ENCODE measurements at regions not wholly inside any gene's neighbourhood (a gene's known extent, or its start where the extent isn't known, plus 50 kb on each side); places are given as distances from the start of the nearest gene placed in this dataset.
"Not testable (repeated sequence)": the region's sequence is repeated elsewhere in the genome, so short reads cannot be mapped to it uniquely, and the experiment has no call there.

DNA sequence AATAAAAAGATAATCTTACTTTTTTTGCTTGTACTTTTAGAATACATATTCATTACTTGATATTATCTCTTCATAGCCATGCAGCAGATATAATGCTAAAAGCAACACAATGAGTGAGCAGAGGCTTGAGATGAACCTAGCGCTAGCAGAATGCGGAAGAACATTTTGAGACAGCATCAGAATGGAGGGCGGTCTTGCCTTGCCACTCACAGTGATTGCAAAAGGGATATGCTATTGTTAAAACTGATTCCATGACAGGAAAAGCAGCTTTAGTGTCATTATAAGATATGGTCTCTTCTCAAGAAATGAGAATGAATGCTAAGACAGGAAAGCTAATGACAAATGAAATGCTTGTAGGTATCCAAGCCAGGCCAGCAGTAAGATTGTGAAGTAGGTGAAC lies 200.0 kb upstream of the GJE1 start:
- DNase-seq: no peak

DNA sequence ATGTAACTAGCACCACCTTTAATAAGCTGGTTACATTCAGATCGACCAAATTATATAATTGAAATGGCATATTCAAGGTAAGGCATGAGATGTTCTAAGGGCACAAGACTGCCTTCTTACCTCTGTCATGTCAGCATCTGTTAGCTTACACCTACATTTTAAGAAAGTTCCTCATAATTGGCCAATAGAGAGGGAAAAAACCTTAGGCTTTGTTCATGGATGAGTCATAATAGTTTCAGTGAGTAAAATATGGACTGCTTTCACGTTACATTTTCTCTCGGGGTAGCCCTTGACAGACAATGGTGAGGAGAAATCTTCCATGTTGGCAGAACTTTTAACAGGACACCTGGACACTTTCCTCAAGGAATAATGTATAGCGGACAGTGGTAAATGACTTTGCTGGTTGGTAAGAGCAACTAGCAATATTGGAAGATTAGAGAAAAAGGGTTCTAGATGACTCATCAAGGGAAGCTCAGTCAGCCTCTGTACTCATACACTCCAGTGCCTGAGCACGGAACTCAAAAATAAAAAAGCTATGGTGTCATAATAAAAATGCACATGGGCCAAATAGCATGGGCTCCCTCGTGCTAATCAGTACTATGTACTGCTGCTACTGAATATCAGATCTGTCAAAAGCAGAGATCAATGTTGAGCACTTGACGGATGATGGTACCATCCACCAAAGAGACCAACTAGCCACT lies 206.4 kb upstream of the GJE1 start:
- not testable (repeated sequence) for H3K36me3 ChIP-seq, H3K4me3 ChIP-seq, DNase-seq, H3K27me3 ChIP-seq, H3K9me3 ChIP-seq

More for the DNA sequence above, 200.0 kb upstream of the GJE1 start:
- no peaks in the 10 kb centered on the region for H3K9me3 ChIP-seq
- H3K27me3 ChIP-seq: no peaks in the 10 kb centered on the region; the same call in 1 of the 2 replicates
- no peak overlapping the region for H3K4me3 ChIP-seq
- H3K36me3 ChIP-seq: no peaks in the 10 kb centered on the region

DNA sequence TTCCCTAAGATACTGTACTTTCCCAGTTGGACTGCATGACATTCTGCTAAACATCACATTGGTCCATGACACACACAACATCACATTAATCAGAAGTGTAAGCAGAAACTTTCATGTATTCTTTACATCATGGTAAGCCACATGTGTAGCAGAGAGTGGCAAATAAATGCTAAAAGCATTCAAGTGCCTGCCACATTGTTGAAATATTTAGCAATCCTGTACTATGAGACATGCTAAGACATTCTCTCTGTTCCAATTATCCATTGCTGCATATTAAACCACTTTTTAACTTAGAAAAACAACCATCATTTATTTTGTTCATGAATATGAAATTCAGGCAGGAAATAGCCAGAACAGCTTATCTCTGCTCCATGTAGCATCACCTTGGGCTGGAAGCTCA lies 207.7 kb upstream of the GJE1 start:
- DNase-seq: no peak
- H3K36me3 ChIP-seq: no peaks in the 10 kb centered on the region
- no peak overlapping the region for H3K4me3 ChIP-seq
- no peaks in the 10 kb centered on the region for H3K9me3 ChIP-seq
- H3K27me3 ChIP-seq: no peaks in the 10 kb centered on the region

DNA sequence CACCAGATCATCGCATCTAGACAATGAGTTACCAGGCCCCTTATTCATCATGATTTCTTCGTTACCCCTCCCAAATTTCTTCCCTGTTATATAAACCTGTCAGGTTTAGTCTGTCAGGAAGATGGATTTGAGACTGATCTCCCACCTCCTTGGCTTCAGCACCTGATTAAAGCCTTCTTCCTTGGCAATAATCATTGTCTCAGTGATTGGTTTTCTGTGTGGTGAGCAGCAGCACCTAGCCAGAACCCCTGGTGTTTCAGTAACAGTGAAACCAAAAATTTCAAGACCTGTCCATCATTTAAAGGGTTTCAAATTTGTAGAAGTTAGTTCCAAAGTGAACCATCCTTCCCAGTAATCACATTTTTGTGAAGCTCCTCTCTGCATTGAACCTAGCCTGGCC lies 209.8 kb upstream of the GJE1 start:
- Histone ChIP-seq H3K4me3 (no peak overlapping the region), H3K36me3 (no peaks in the 10 kb centered on the region), H3K27me3 (no peaks in the 10 kb centered on the region), H3K9me3 (no peaks in the 10 kb centered on the region)
- no peak for DNase-seq

DNA sequence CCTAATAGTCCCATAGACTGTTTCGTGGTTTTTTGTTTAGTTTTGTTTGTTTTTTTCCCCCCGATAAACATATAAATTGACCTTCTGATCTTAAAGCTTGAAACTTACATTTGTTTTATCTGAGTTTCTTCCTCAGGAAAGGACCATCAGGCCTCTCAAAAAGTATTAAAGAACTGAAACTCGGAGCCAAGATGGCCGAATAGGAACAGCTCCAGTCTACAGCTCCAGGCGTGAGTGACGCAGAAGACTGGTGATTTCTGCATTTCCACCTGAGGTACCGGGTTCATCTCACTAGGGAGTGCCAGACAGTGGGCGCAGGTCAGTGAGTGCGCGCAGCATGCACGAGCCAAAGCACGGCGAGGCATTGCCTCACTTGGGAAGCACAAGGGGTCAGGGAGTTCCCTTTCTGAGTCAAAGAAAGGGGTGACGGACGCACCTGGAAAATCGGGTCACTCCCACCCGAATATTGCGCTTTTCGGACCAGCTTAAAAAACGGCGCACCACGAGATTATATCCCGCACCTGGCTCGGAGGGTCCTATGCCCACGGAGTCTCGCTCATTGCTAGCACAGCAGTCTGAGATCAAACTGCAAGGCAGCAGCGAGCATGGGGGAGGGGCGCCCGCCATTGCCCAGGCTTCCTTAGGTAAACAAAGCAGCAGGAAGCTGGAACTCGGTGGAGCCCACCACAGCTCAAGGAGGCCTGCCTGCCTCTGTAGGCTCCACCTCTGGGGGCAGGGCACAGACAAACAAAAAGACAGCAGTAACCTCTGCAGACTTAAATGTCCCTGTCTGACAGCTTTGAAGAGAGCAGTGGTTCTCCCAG lies 215.8 kb upstream of the GJE1 start:
- H3K4me3 ChIP-seq, H3K36me3 ChIP-seq, DNase-seq, H3K9me3 ChIP-seq, H3K27me3 ChIP-seq: not testable (repeated sequence)

DNA sequence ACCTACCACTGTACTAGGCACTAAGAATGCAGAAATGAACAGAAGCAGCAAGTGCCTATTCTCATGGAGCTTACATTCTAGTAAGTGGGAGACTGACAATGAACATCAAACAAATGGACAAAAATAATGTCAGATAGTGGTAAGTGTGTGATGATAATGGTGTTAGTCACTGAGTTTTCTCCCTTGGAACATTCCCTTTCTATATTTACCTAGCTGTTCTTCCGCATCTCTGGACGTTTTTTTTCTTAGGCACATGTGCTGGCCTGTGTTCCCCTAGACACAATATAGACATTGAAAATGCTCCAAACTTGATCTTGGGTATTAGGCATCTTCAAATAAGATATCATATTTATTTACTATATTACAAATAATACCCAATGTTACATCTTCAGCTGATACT lies 218.1 kb upstream of the GJE1 start:
- no peaks in the 10 kb centered on the region for H3K27me3 ChIP-seq
- no peaks in the 10 kb centered on the region for H3K36me3 ChIP-seq
- no peaks in the 10 kb centered on the region for H3K9me3 ChIP-seq
- H3K4me3 ChIP-seq: no peak overlapping the region
- DNase-seq: no peak

DNA sequence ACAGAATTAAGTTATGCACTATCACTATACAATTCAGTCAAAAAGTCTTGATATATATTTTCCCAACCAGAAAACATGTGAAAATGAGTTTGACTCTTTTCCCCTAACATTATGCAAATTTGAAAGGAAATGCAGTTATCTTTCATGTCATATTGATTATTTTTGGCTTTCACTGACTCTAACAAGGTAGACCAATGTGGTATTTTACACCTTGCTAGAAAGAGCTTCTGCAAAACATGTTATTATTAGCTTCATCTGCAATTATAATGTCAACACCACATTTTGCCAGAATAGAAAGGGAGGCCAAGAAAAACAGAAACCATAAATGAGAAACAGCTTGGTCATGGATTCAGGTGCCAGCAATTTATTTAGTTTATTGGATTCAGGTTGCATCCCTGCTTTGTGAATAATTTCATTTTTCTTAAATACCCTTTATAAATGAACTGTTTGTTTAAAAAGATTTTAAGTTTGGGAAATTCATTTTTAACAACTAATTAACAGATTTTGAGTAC lies 226.1 kb upstream of the GJE1 start:
- Histone ChIP-seq H3K27me3 (no peaks in the 10 kb centered on the region), H3K9me3 (no peaks in the 10 kb centered on the region; the same call in 1 of the 2 replicates), H3K4me3 (no peak overlapping the region), H3K36me3 (no peaks in the 10 kb centered on the region)
- no peak for DNase-seq

DNA sequence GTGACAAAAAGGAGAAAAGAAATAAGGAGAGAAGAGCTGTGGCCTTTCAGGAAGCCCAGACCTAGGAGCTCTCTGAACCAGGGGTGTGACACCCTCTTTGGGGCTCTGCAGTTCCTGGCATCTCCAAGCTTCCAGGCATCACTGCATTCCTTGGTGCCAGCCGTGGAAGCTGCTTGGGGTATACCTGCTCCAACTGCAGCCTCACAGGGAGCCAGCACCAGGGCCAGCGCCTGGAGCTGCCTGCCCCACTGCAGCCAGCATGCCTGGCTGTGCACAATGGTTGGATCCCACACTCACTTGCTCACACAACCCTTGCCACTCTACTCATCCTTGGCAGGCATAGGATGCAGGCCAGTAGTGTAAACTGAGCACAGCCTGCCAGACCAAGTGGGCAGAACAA lies 242.1 kb upstream of the GJE1 start:
- Histone ChIP-seq H3K9me3 (no peaks in the 10 kb centered on the region), H3K36me3 (no peaks in the 10 kb centered on the region), H3K4me3 (no peak overlapping the region), H3K27me3 (no peaks in the 10 kb centered on the region)
- DNase-seq: no peak

DNA sequence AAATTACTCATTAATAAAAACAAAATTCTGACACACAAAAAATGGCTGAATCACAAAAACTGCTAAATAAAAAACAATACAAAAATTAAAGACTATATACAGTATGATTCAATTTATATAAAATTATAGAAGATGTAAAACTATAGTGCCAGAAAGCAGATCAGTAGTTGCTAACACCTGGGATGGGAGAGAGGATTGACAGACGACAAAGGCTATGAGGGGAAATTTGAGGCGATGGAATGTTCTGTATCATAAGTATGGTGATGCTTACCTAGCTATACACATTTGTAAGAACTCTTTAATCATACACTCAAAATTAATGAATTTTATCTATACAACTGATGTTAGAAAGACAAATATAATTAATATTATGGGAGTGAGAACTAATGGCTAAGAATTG lies 247.9 kb upstream of the GJE1 start:
- no peaks in the 10 kb centered on the region for H3K27me3 ChIP-seq
- no peak overlapping the region for H3K4me3 ChIP-seq
- H3K36me3 ChIP-seq: no peaks in the 10 kb centered on the region
- DNase-seq: no peak
- H3K9me3 ChIP-seq: peaks cover 2% of the 10 kb centered on the region; the same call in 1 of the 2 replicates

DNA sequence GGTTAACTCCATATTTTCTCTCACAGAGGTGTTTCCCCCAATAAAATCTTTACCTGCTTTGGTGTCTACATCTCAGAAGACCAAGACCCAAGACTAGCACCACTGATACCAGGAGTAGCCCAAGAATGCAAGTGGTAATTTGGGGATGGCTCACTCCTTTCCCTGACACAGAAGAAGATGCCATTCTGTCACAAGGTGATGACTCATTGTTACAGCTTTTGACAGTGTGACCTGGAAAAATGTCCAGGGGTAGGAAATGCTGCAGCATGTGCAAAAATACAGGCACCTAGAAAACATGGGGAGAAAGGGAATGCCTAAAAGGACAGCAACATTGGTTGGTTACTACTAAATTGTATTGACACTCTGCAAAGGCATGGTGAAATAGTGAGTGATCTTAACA lies 254.0 kb upstream of the GJE1 start:
- no peak for DNase-seq
- Histone ChIP-seq H3K4me3 (no peak overlapping the region), H3K27me3 (no peaks in the 10 kb centered on the region), H3K9me3 (no peaks in the 10 kb centered on the region), H3K36me3 (no peaks in the 10 kb centered on the region)

DNA sequence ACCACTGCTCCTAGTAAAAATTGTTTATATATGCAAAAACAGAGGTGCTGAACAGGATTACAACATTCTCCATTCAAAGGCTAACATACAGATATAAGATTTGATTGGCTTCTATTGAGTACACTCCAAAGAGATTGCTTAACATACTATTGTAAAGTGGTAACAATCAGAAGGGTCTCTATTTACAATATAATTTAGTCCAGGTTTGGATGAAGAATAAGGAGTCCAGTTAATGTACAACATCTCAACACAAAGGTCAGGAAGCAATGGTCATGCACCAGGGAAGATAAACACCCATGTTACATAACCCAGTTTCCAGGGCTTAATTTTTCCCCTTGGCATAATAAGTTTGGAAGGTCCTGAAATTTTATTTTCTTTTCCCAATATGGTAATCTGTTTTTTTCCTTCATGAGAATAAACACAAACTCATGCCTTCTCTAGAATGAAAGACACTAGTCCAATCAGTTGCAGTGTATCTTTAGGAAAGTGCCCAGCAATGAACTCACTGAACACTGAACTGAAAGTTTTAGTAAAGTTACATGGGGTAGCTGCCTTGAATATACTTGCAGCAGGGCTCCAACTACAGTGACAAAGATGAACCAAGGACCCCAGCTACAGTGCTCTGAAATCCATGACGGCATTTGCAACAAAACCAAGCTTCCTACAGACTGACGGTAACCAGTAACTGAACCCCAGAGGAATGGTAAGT lies 255.3 kb upstream of the GJE1 start:
- Histone ChIP-seq H3K9me3 (0 out of 2 replicates have a peak, but pooled peaks cover 2% of the 10 kb centered on the region), H3K4me3 (no peak overlapping the region), H3K27me3 (no peaks in the 10 kb centered on the region), H3K36me3 (no peaks in the 10 kb centered on the region)
- no peak for DNase-seq

DNA sequence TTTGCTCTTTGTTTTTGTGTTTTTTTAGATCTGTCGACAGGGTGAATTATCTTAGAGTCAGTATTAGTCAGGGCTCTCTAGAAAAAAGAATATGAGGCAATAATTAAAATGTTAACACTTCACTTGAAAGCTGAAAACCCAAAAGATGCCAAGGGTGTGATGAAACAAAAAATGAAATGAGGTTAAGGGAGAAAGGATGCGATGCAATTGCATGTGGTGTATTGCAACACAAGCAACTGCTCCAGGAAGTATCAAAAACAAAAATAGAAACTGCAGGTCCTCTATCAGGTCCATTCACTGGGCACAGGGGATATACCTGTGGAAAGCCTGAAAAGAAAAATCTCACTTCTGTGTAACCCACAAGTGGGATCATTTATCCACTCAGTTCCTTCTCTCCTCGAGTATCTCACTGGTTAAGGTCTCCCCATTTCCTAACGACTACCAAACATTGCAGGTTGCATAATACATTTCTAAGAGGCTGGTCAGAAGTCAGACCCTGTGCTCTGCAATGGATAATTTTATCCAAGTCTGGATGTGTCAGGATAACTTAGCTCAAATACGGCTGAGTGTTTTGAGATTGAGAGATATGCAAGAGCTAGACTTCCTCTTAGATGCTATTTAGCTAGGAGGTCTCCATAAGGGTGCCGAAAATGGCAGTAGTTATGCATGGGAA lies 257.7 kb upstream of the GJE1 start:
- no peak for DNase-seq
- Histone ChIP-seq H3K9me3 (peaks cover 5% of the 10 kb centered on the region; the same call in 1 of the 2 replicates), H3K36me3 (no peaks in the 10 kb centered on the region), H3K27me3 (no peaks in the 10 kb centered on the region), H3K4me3 (no peak overlapping the region)

DNA sequence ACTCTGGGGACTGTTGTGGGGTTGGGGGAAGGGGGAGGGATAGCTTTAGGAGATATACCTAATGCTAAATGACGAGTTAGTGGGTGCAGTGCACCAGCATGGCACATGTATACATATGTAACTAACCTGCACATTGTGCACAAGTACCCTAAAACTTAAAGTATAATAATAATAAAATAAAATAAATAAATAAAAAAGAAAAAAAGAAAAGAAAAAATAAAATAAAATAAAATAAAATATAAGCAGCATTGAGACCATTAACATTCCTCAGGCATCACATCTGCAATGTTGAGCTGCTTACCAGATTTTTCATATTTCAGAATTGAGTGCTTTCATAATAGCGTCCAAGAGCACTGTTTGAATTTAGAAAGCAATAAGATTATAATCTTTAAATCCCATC lies 263.2 kb upstream of the GJE1 start:
- H3K27me3 ChIP-seq, H3K9me3 ChIP-seq, H3K4me3 ChIP-seq, DNase-seq, H3K36me3 ChIP-seq: not testable (repeated sequence)

DNA sequence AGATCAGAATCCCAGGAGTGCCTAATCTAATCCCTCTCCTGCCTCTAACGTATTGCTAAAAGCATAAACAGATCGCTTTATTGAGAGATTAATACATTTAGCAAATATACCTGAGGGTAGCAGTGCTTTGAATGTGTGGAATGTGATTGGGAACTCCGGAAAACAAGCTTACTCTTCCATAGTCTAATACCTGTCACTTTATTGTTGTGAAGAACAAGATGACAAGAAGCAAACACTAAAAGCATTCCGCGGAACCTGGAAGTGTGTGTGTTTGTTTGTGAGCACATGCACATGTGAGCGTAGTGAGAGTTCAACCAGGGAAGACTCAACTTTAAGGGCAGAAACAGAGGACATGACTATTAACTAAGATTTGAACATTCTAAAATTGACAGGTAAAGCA lies 265.0 kb upstream of the GJE1 start:
- H3K4me3 ChIP-seq: no peak overlapping the region
- no peaks in the 10 kb centered on the region for H3K27me3 ChIP-seq
- H3K9me3 ChIP-seq: peaks cover 5% of the 10 kb centered on the region; the same call in 1 of the 2 replicates
- H3K36me3 ChIP-seq: no peaks in the 10 kb centered on the region
- no peak for DNase-seq

DNA sequence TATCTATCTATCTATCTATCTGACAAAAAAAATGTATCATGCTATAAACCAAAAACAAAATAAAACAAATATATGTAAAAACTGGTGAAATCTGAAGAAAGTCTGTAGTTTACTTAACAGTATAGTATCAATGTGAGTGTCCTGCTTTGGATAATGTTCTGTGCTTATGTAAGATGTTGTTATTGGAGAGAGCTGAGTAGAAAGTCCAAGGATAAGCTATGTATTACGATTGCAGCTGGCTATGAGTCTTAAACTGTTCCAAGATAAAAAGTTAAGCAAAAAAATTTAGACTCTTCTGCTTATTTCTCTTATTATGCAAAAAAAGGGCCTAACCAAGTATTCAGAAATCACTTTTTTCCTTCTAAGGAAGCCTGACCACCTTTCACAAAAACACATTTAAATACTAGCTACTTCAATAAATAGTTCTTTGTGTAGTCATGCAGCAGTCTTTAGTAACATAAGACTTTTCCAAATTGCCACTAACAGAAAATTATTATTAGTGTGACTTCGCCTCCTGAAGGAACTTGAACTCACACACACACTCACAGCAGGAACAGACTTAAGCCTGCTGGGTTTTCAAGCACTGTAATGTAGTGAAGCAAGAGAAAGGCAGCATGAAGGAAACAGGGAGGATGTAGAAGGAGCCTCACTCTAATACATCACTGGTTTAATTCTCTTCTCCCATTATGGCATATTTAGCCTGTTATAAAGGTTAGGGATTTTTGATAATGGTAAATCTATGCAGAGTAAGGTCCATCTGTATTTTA lies 265.8 kb upstream of the GJE1 start:
- Histone ChIP-seq H3K36me3 (no peaks in the 10 kb centered on the region), H3K4me3 (no peak overlapping the region), H3K9me3 (no peaks in the 10 kb centered on the region), H3K27me3 (no peaks in the 10 kb centered on the region)
- DNase-seq: no peak

DNA sequence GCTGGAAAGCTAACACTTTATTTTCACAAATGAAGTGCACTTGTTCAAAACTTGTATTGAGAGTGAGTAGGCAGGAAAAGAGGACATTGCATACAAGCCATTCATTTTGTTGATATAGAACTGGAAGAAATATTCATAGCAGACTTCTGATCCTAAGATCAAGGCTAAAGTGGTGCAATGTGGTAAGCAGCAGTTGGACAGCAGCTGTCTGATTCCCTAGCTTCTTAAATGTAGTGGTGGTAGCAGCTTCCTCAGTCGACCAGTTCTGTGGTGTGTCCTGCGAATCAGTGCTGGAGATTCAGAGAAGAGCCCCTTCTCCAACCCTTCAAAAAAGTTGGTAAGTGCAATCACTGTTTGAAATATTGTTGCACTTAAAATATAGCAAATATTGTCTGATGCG lies 281.7 kb upstream of the GJE1 start:
- DNase-seq: no peak
- Histone ChIP-seq H3K36me3 (no peaks in the 10 kb centered on the region), H3K9me3 (no peaks in the 10 kb centered on the region), H3K27me3 (no peaks in the 10 kb centered on the region), H3K4me3 (no peak overlapping the region)
